ENCODE measurements at regions not wholly inside any gene's neighbourhood (a gene's known extent, or its start where the extent isn't known, plus 50 kb on each side); places are given as distances from the start of the nearest gene placed in this dataset.

DNA sequence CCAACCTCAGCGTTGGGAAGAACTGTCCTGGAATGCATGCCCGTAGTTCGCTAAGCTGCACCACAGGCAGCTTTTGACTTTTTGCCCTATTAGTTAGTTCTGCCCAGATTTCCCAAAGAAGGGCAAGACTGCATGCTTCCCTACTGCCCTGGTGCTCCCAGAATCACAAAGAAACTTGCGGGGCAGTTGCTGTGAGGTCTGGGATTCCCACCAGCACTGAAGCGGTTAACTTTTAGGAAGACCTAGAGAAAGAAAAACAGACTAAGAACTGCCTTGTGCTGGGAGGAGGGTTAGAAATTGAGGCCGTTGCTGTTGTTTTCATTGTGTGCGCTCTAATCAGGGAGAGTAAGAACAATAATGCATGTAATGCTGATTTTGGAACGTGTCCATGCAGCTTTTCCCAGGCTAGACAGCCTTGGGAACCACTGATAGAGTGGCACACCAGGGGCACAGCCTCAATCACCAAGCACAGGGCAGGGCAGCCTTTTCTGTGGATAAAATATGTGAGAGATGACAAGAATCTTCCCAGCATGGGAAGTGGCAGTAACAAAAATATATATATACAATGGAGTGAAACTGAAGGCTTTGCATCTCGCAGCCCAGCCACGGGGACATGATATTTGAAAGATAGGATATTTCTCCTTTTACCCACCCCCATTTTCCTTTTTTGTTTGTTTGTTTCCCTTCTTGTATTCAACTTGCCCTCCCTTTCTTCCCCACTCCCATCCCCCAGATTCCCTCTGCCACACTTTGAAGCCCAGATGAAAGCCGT, 137.7 kb upstream of the HEY2 start:
- TF ChIP-seq, protein P1, sequence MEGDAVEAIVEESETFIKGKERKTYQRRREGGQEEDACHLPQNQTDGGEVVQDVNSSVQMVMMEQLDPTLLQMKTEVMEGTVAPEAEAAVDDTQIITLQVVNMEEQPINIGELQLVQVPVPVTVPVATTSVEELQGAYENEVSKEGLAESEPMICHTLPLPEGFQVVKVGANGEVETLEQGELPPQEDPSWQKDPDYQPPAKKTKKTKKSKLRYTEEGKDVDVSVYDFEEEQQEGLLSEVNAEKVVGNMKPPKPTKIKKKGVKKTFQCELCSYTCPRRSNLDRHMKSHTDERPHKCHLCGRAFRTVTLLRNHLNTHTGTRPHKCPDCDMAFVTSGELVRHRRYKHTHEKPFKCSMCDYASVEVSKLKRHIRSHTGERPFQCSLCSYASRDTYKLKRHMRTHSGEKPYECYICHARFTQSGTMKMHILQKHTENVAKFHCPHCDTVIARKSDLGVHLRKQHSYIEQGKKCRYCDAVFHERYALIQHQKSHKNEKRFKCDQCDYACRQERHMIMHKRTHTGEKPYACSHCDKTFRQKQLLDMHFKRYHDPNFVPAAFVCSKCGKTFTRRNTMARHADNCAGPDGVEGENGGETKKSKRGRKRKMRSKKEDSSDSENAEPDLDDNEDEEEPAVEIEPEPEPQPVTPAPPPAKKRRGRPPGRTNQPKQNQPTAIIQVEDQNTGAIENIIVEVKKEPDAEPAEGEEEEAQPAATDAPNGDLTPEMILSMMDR (conservative IDR thresholded peaks at IDR 0.05; ENCODE audit: low read depth, low read length) = no peak
- TF ChIP-seq EZH2phosphoT487 (IDR thresholded peaks at IDR 0.05; ENCODE audit: borderline replicate concordance, low read length) = no peak

Data from PC-3 (cell line).